ENCODE measurements at regions not wholly inside any gene's neighbourhood (a gene's known extent, or its start where the extent isn't known, plus 50 kb on each side); places are given as distances from the start of the nearest gene placed in this dataset.

- Histone ChIP-seq H4K20me1 (ENCODE audit: control insufficient read depth, insufficient read depth, low read depth, low read length) (no peaks in the 10 kb centered on the region), H3F3A (ENCODE audit: control insufficient read depth, insufficient read depth) (no peaks in the 10 kb centered on the region), H3K4me3 (ENCODE audit: low read length) (no peak overlapping the region), H3K9me2 (replicated peaks; ENCODE audit: control insufficient read depth, low read length) (no peaks in the 10 kb centered on the region), H3K9me3 (ENCODE audit: control insufficient read depth, insufficient read depth, low read length) (no peaks in the 10 kb centered on the region), H3K36me3 (ENCODE audit: control insufficient read depth, low read length) (no peaks in the 10 kb centered on the region), H3K27me3 (ENCODE audit: control insufficient read depth, low read length) (no peaks in the 10 kb centered on the region), H3K4me1 (ENCODE audit: control insufficient read depth, low read length) (no peaks in the 10 kb centered on the region), H3K27ac (ENCODE audit: low read depth, low read length) (no peak overlapping the region), H3K79me2 (ENCODE audit: control insufficient read depth, low read length) (no peaks in the 10 kb centered on the region), H3K4me2 (ENCODE audit: low read length) (no peak overlapping the region)
- TF ChIP-seq EZH2phosphoT487 (IDR thresholded peaks at IDR 0.05; ENCODE audit: borderline replicate concordance, low read length) (no peak), CTCF (IDR thresholded peaks at IDR 0.05; ENCODE audit: low read depth, low read length, poor library complexity, severe bottlenecking) (no peak)
Measured at GRCh38 chr13:69589531-69590235, 517.9 kb upstream of the ATXN8OS start.

- Histone ChIP-seq H3K9me3 (ENCODE audit: control insufficient read depth, insufficient read depth, low read length) (no peaks in the 10 kb centered on the region), H3K4me1 (ENCODE audit: control insufficient read depth, low read length) (no peaks in the 10 kb centered on the region), H3K27ac (ENCODE audit: low read depth, low read length) (no peak overlapping the region), H3K36me3 (ENCODE audit: control insufficient read depth, low read length) (no peaks in the 10 kb centered on the region), H3K27me3 (ENCODE audit: control insufficient read depth, low read length) (no peaks in the 10 kb centered on the region), H3K4me2 (ENCODE audit: low read length) (no peak overlapping the region), H3F3A (ENCODE audit: control insufficient read depth, insufficient read depth) (no peaks in the 10 kb centered on the region), H4K20me1 (ENCODE audit: control insufficient read depth, insufficient read depth, low read depth, low read length) (no peaks in the 10 kb centered on the region), H3K79me2 (ENCODE audit: control insufficient read depth, low read length) (no peaks in the 10 kb centered on the region), H3K4me3 (ENCODE audit: low read length) (no peak overlapping the region), H3K9me2 (replicated peaks; ENCODE audit: control insufficient read depth, low read length) (no peaks in the 10 kb centered on the region)
- TF ChIP-seq CTCF (IDR thresholded peaks at IDR 0.05; ENCODE audit: low read depth, low read length, poor library complexity, severe bottlenecking) = no peak
- no peak for TF ChIP-seq EZH2phosphoT487 (IDR thresholded peaks at IDR 0.05; ENCODE audit: borderline replicate concordance, low read length)
Measured at GRCh38 chr13:69585656-69586055, 522.0 kb upstream of the ATXN8OS start.

- no peaks in the 10 kb centered on the region for H3K79me2 ChIP-seq (ENCODE audit: control insufficient read depth, low read length)
- H3K9me2 ChIP-seq (replicated peaks; ENCODE audit: control insufficient read depth, low read length) = no peaks in the 10 kb centered on the region
- TF ChIP-seq EZH2phosphoT487 (IDR thresholded peaks at IDR 0.05; ENCODE audit: borderline replicate concordance, low read length) = no peak
- TF ChIP-seq CTCF (IDR thresholded peaks at IDR 0.05; ENCODE audit: low read depth, low read length, poor library complexity, severe bottlenecking) = no peak
- H3K9me3 ChIP-seq (ENCODE audit: control insufficient read depth, insufficient read depth, low read length) = no peaks in the 10 kb centered on the region
- H3K27ac ChIP-seq (ENCODE audit: low read depth, low read length) = no peak overlapping the region
- H3K36me3 ChIP-seq (ENCODE audit: control insufficient read depth, low read length) = no peaks in the 10 kb centered on the region
- H4K20me1 ChIP-seq (ENCODE audit: control insufficient read depth, insufficient read depth, low read depth, low read length) = no peaks in the 10 kb centered on the region
- no peaks in the 10 kb centered on the region for H3K4me1 ChIP-seq (ENCODE audit: control insufficient read depth, low read length)
- H3K4me2 ChIP-seq (ENCODE audit: low read length) = no peak overlapping the region
- no peaks in the 10 kb centered on the region for H3F3A ChIP-seq (ENCODE audit: control insufficient read depth, insufficient read depth)
- no peak overlapping the region for H3K4me3 ChIP-seq (ENCODE audit: low read length)
- no peaks in the 10 kb centered on the region for H3K27me3 ChIP-seq (ENCODE audit: control insufficient read depth, low read length)
Measured at GRCh38 chr13:69580255-69580654, 527.4 kb upstream of the ATXN8OS start.

All from DOHH2 (cell line).